KBM-7 (cell line): ENCODE measurements at regions not wholly inside any gene's neighbourhood (a gene's known extent, or its start where the extent isn't known, plus 50 kb on each side); places are given as distances from the start of the nearest gene placed in this dataset.

ENCODE experiments used
- DNase-seq: peaks from one replicate; pipeline ENCODE4 v3.0.0-alpha.2; 2015
- in situ Hi-C: fragments of 300-500 bp; cut with MboI; formaldehyde crosslinking; loops from 2 replicates; pipeline ENCODE4 v1.14.3; 2020; ENCODE audit warnings: low sequenced_read_pairs, low pct_unique_long_range_greater_than_20kb, mixed read lengths

GRCh38 chr10:130756651-130757050 is 554.9 kb downstream of the TCERG1L start:
- in situ Hi-C loops = no loop called here
- no peak for DNase-seq

GRCh38 chr10:130757271-130757670 is 554.2 kb downstream of the TCERG1L start:
- no peak for DNase-seq
- in situ Hi-C loops = no loop called here

DNA sequence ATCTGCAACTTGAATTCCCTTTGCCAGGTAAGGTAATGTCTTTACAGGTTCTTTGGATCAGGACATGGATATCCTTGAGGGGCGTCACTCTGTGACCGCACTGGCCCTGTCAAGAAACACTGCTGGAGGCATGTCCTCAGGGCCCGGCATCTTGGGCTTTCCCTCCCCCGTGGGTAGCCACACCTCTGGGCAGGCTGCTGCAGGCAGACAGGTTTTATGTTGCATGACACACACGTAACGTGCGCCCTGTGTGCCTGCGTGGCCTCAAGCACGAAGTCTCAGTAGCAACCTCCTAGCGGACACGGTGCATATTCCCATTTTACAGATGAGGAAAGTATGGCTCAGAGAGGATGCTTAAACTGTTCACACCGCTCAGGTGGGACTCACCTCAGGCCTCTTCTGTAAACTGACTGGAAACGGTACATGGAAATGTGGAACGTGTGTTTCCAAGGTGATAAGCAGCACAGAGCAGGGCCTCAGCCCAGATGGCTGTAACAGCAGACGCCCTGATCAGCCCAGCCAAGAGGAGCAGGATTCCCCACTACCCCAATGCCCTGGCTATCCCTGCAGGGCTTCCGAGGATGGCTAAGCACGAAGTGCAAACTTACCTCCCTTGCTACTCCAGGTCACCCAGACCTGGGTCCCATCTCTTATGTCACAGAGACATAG is 553.6 kb downstream of the TCERG1L start:
- in situ Hi-C loops = no loop called here
- DNase-seq = no peak

GRCh38 chr10:130758529-130758928 is 553.0 kb downstream of the TCERG1L start:
- no peak for DNase-seq
- in situ Hi-C loops = no loop called here

DNA sequence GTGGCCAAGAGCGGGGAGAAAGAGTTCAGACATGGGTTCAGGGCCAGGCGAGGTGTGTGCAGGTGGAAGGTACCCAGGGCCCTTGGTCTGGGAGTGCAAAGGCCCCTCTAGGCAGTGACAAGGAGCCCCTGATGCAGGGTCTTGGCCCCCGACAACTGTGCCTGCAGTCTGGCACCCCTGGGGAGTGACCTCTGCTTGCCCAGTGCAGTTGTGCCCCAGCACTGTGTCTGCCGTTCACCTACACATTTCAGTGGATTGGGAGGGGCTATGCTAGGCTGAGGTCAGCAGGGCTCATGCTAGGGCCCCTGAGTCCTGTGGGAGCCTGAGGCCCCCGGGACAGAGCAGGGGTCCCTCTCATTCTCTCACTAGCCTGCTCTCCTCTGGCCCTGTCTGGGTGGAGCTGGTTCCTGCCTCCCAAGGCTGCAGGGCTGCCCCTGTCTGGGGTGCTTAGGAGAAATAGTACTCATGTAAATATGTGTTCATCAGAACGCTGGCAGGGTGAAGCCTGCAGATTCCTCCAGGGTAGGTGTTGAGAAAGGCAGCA is 550.4 kb downstream of the TCERG1L start:
- in situ Hi-C loops = no loop called here
- no peak for DNase-seq

- DNase-seq = no peak
- in situ Hi-C loops = no loop called here
These were observed 549.7 kb downstream of the TCERG1L start for GRCh38 chr10:130761788-130762301.

DNA sequence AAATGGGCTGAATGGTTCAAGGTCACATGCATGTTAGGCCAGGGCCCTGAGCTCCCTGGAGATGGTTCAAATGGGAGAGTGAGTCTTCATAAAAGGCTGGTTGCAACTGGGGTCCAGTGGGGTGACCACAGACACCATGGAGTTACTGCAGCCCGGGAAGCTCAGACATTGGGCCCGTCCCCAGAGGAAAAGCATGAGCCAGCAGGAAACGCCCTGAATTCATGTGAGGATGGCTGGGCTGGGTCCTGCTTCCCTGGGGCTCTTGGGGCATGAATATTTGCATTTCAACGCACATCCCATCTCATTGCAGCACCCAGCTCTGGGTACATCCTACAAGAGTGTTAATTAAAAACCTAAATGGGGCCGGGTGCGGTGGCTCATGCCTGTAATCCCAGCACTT is 549.0 kb downstream of the TCERG1L start:
- DNase-seq = no peak
- in situ Hi-C loops = no loop called here

DNA sequence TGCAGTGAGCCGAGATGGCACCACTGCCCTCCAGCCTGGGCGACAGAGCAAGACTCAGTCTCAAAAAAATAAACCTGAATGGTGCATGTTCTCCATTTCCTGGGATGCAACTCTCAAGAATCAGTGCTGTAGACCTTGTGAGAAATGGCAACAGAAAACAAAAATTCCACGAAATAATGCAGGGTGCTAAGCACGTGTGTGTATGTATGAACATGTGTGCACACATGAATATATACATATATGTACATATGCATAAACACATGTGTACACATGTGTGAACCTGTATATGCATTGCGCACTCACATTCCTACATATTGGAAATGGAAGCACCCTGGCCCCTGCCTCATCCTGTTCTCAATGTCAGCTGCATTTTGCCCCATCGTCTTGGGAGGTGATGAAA is 548.5 kb downstream of the TCERG1L start:
- no peak for DNase-seq
- in situ Hi-C loops = no loop called here

- in situ Hi-C loops = no loop called here
- no peak for DNase-seq
These were observed 548.0 kb downstream of the TCERG1L start for GRCh38 chr10:130763491-130763890.

- DNase-seq = no peak
- in situ Hi-C loops = no loop called here
These were observed 546.9 kb downstream of the TCERG1L start for GRCh38 chr10:130764651-130765050.

DNA sequence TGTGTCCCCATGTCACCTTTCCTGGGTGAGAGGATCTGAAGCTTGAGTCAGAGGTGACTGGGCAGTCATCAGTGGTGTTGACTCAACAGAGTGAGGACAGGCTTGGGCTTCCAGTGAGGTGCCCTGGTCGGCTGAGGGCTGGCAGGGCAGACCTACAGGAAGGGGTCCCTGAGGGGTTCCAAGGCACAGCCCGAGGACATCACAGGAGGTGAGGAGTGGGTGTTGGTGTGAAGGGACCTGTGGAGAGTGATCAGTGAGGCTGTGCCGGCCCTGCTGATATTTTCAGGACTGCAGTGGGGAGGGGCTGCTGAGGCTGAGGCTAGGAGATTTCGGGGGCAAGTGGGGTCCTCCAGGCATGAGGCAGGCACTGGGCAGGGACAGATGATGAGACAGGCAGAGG is 545.5 kb downstream of the TCERG1L start:
- DNase-seq = no peak

GRCh38 chr10:130767116-130767730 is 544.3 kb downstream of the TCERG1L start:
- no peak for DNase-seq
- in situ Hi-C loops = no loop called here

More for the DNA sequence above, 545.5 kb downstream of the TCERG1L start:
- in situ Hi-C loops = no loop called here

DNA sequence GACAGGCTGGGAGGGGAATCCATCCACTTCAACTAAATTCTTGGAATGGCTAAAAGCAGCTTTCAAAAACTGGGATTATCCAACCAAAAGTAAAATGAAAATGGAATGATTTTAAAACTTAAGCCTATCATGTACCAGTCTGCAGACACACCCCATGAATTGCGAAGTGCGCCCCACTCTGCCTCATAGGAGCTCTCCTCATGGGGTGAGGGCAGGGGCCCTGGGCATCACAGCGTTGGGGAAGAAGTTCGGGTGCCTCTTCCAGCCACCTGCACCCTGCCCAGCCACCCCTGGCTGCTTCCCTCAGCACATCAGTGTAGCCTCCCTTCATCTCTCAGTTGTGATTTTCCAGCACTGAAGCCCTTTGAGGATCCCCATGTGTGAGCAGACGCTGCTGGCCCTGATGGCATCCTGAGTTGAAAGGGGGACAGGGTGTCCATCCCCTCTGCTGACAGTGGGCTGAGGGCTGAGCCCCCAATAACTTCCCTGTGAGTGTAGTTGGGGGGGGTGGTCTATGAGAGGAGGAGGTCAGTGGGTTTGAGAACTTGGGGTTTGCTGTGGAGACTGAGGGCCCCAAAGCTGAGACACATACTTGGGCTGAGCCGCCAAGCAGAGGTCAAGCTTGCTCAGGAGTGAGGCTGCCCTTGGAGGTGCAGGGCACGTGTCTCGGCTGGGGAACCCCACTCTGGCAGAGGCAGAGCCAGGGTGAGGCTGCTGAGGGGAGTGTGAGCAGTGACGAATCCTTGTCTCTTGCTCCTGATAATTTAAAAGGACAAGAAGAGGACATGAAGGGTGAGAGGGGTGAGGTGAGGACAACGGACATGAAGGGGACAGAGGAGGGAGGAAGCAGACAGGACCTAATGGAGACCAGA is 542.1 kb downstream of the TCERG1L start:
- in situ Hi-C loops = no loop called here
- no peak for DNase-seq

DNA sequence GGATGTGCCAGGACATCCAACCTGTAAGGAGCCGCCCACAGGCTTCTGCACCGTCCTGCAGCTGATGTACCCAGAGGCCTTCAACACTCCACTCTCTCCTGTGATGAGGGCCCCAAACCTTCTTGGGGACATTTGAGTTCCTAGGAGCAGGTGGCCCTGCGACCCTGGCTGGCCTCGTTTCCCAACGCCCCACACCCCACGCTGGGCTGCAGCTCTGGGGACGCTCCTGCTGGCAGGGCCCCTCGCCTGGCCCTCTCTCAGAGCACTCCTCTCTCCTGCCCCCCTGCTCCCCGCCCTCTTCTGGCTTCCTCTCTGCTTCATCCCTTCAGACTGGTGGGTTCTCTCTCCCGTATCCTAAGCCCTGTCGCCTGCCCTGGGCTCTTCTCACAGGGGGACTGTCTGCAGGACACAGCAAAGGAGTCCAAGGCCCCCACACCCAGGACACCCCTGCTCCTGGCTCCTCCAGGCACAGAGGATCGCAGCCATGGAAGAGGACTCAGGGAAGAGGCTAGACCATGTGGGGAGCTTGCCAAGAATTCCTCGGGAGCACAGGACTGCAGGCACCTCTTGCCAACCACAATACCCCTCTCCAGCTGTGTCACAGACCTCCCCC is 541.4 kb downstream of the TCERG1L start:
- DNase-seq = no peak
- in situ Hi-C loops = no loop called here

- DNase-seq = no peak
- in situ Hi-C loops = no loop called here
These were observed 540.0 kb downstream of the TCERG1L start for GRCh38 chr10:130771491-130771946.

DNA sequence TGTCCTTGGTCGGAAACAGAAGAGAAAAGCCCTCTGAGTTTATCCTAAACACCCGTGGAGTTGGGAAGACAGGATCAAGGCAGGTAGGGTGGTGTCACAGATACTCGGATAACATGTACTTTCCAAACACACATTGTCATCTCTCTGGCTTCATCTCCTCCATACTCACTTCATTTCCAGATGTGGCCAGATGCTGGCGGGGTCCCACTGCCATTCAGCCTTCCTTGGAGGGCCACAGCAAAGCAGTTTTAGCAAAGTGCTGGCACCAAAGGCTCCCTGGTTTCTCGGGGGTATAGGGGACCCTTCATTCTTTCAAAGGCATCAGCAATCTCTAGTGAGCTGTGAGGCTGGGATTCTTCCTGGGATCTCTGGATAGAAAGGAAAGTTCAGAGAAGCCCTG is 539.5 kb downstream of the TCERG1L start:
- in situ Hi-C loops = no loop called here

DNA sequence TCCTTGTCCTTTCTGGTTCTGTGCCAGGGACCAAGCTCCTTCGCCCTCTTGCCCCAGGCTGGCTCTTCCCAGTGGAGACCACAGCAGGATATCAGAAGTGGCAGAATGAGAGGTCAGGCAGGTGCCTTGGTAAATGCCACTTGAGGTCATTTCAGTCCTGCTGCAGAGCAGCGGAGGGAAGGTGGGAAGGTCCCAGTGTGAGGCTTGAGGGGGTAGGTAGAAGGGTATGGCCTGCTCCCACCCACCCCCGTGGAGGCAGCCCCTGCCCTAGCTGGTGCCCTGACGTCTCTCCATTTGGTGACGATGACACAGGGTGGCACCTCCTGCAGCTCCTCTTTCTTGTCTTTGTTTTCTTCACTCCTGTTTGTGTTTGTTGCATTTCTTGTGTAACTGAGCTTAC is 538.8 kb downstream of the TCERG1L start:
- DNase-seq = no peak
- in situ Hi-C loops = no loop called here

More for the DNA sequence above, 539.5 kb downstream of the TCERG1L start:
- no peak for DNase-seq

DNA sequence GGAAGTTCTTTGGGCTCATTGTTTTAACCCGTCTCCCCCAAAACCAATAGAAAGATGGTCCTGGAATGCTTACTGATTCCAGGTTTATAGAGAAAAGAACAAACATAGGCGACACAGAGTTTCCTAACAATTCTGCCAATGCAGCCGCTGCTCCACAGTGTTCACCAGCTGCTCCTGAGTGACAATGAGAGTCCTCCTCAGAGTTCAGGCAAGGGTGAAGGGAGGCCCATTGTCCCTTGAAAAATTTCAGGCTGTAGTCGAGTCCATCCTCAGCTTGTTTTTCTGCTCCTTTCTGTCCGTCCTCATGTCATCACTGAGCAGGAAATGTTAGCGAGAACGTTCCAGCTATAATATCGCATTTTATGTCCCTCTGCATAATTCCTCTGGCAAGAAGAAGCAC is 537.6 kb downstream of the TCERG1L start:
- no peak for DNase-seq
- in situ Hi-C loops = no loop called here

DNA sequence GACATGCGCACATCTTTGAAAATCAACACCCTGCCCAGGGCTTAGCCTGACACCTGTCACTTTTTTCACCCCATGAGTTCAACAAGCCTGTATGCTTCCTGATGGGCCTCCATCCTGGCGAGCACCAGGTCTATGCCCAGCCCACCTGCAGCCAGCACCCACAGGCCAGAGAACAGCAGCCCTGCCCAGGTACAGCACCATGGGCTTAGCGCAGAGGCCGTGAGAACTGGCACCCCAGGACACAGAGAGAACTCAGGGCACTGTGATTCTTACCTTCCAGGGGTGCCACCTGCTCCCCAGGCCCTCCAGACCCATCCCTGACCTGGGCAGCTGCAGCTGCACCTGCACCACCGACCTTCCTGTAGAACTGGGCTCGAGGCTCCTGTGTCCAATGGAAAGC is 536.6 kb downstream of the TCERG1L start:
- no peak for DNase-seq
- in situ Hi-C loops = no loop called here
